ENCODE measurements at regions not wholly inside any gene's neighbourhood (a gene's known extent, or its start where the extent isn't known, plus 50 kb on each side); places are given as distances from the start of the nearest gene placed in this dataset.
"Not testable (repeated sequence)": the region's sequence is repeated elsewhere in the genome, so short reads cannot be mapped to it uniquely, and the experiment has no call there.

GRCh38 chr1:4121834-4122512 is 221.9 kb upstream of the C1orf174 start:
- DNase-seq: no peak

- no peak for DNase-seq
Observed at GRCh38 chr1:4122513-4123160, 222.6 kb upstream of the C1orf174 start.

- no peak for DNase-seq
Observed at GRCh38 chr1:4124631-4125145, 224.6 kb upstream of the C1orf174 start.

GRCh38 chr1:4126251-4126650 is 226.2 kb upstream of the C1orf174 start:
- DNase-seq: no peak

- DNase-seq: no peak
Observed at GRCh38 chr1:4126731-4127591, 226.9 kb upstream of the C1orf174 start.

- no peak for DNase-seq
Observed at GRCh38 chr1:4127592-4128140, 227.6 kb upstream of the C1orf174 start.

- DNase-seq: no peak
Observed at GRCh38 chr1:4128616-4129015, 228.5 kb upstream of the C1orf174 start.

- DNase-seq: no peak
Observed at GRCh38 chr1:4129693-4130092, 229.6 kb upstream of the C1orf174 start.

- DNase-seq: no peak
Observed at GRCh38 chr1:4130096-4130495, 230.0 kb upstream of the C1orf174 start.

- DNase-seq: no peak
Observed at GRCh38 chr1:4131734-4132133, 231.7 kb upstream of the C1orf174 start.

GRCh38 chr1:4132352-4133296 is 232.6 kb upstream of the C1orf174 start:
- DNase-seq: no peak

GRCh38 chr1:4133297-4133938 is 233.3 kb upstream of the C1orf174 start:
- DNase-seq: no peak

GRCh38 chr1:4133939-4134321 is 233.9 kb upstream of the C1orf174 start:
- no peak for DNase-seq

GRCh38 chr1:4135853-4136252 is 235.8 kb upstream of the C1orf174 start:
- not testable (repeated sequence) for DNase-seq

- DNase-seq: peak; percentile 33
Observed at GRCh38 chr1:4137621-4138415, 237.7 kb upstream of the C1orf174 start.

- DNase-seq: no peak
Observed at GRCh38 chr1:4139646-4140045, 239.6 kb upstream of the C1orf174 start.

GRCh38 chr1:4140241-4140640 is 240.2 kb upstream of the C1orf174 start:
- DNase-seq: no peak

- DNase-seq: no peak
Observed at GRCh38 chr1:4140821-4141220, 240.7 kb upstream of the C1orf174 start.

- no peak for DNase-seq
Observed at GRCh38 chr1:4144349-4144971, 244.4 kb upstream of the C1orf174 start.

GRCh38 chr1:4146101-4146500 is 246.0 kb upstream of the C1orf174 start:
- DNase-seq: no peak

All from hindlimb muscle (tissue), 1 donor.